ENCODE measurements at regions not wholly inside any gene's neighbourhood (a gene's known extent, or its start where the extent isn't known, plus 50 kb on each side); places are given as distances from the start of the nearest gene placed in this dataset.
A peak's percentile ranks its signal among the peaks of the same experiment; 100 is the strongest.

DNA sequence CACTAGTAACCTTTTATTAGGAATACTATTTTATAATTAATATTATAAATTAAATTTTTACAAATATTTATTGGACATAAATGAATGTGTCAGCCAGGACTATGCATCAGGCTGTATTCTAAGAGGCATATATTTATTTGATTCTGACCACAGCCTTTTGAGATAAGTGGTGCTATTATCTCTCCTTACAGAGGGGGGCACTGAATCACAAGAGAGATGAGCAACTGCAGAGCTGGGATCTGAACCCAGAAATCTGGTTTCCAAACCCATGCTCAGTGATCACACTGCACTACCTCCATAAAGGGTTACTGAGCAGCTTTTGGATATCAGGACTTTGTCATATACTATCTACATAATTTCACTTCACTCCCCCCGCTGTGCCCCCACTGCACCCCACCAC is 322.0 kb downstream of the TMA16 start:
- DNase-seq (ENCODE audit: low read depth, low spot score), result peak; percentile 0
- no peak overlapping the region for H3K4me3 ChIP-seq (ENCODE audit: low read length)

DNA sequence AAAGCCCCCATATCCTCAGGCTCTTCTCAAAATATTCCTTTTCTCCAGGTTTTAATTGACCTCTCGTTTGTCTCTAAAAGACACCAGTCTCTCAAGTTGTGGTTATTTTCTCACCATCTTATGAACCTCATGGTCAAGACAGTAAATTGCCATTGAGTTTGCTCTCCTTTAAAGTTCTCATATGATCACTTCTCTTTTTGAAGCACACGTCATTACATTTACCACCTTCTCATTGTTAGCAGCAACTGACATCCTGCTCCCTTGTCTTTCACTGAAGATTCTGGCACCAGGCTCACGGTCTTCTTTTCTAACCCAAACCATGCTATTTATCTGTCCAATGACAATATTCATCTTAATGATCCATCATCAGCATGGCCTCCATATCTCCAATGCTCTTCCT is 324.2 kb downstream of the TMA16 start:
- H3K4me3 ChIP-seq (ENCODE audit: low read length), result no peak overlapping the region
- no peak for DNase-seq (ENCODE audit: low read depth, low spot score)

DNA sequence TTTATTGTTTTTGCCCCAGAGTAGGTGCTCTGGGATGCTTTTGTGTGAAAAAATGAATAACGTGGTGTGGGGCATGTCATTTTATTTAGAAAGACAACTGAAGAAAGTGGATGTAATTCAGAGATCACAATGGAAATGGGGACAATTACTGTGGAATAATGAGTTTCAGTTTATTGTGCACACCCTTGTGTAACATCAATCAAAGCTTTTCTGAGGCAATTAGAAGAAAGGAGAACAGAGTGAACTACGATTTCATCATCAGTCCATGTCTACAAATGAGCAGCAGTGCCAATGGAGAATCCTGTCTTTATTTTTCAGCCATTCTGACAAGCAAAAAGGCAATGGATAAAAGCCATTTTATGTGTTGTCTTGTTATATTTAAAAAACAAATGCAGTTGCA is 339.2 kb downstream of the TMA16 start:
- no peak overlapping the region for H3K4me3 ChIP-seq (ENCODE audit: low read length)

DNA sequence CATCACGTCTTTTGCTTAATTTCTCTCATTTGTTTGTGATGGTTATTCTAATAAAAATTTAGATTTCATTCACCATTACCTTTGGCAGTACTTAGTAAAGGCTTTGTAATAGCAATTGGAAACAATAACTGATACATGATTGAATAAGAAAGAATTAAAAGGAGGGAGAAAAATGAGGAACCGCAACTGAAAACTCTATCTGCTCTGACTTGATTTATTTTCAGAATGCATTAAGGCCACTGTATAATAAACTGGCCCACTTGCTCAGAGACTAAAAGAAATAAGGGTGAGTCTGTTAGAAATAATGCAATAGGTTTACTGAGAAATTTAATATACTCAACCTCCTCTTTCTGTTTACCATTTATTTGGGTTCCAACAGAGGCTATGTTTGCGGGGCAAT is 351.5 kb downstream of the TMA16 start:
- no peak for DNase-seq (ENCODE audit: low read depth, low spot score)
- no peak overlapping the region for H3K4me3 ChIP-seq (ENCODE audit: low read length)

More for the DNA sequence above, 339.2 kb downstream of the TMA16 start:
- no peak for DNase-seq (ENCODE audit: low read depth, low spot score)

DNA sequence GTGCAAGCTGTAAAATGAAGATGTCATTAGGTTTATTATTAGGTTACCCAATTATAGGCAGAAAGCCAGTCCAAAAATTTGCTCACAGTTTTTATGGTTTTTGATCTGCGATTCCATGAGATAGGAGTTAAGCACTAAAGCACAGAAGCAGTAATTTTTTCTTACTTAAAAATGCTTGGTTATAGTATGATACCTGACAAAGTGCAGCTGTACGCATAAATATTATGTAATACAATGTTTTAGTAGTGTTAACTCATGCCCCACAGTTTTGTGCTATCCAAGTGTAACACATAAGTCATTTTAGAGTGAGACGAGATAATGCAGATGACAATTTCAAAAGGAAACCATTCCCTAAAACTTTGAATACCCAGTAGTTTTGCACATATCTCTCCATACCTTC is 357.8 kb downstream of the TMA16 start:
- no peak for DNase-seq (ENCODE audit: low read depth, low spot score)
- H3K4me3 ChIP-seq (ENCODE audit: low read length), result no peak overlapping the region

DNA sequence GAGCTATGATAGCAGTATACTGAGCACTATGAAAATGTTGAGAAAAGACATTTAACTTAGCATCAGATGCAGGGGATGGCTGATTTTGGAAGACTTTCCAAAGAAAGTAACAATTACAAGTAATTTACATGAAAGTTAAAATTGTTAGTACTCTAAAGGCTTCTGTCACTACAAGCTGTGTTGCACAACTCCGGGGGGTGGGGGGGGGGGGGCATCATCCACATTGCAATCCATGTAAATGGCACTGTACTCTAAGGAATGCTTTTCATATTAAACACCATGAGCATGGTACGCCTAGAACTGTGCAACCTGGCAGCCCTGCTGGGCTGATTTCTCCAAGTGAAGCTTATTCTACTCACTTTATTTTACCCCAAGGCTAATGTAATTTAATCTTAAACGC is 363.4 kb downstream of the TMA16 start:
- H3K4me3 ChIP-seq (ENCODE audit: low read length), result no peak overlapping the region
- DNase-seq (ENCODE audit: low read depth, low spot score), result no peak

DNA sequence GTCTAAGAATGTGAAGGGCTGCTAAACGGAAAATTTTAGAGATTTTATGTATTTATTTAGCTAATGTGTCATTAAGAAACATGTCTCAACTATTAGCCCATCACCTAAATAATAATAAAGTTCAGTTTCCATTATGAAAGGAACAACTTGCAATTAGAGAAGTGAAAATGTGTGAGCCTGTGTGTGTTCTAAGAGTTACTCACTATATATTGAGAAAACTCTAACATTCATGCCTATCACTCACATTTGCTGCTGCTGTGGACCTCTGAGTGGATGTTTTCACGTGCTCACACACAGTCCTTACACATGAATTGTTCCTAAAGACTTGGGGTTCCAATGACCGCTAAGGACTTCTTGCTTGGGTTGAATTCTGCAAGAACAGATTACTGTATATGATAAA is 364.0 kb downstream of the TMA16 start:
- DNase-seq (ENCODE audit: low read depth, low spot score), result no peak
- no peak overlapping the region for H3K4me3 ChIP-seq (ENCODE audit: low read length)

DNA sequence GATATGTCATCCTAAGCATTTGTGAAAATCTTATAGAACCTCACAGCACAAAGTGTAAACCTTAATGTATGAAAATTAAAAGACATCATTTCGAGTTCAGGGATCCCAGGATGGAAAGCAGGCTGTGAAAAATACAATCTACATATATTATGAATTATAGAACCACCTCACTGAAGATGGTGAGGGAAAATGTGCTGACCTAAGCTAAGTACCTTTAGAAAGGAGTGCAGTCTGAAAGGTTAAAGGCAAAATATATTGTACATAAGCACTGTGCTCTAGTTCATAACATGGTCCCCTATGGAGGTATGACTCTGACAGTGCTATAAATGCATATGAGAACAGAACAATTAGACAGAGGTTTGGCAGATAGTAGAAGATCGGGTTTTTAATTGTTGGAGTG is 368.6 kb downstream of the TMA16 start:
- DNase-seq (ENCODE audit: low read depth, low spot score), result no peak
- H3K4me3 ChIP-seq (ENCODE audit: low read length), result no peak overlapping the region

DNA sequence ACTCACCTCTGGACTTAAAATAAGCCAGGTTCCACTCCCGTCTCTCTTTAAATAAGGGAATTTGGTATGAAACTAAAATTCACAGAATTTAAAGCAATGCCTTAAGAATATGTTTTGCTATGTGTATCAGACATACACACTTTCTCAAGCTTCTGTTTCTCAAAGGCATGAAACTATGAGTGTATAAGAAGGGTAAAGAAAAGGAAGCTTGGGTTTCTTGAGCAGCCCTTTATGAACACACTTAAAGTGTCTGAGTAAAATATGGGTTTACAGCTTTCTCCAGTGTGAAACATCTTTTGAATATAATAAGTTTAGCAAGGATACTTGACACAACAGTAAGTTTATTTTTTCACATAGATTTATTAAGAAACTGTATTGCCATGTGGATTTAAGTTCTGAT is 370.5 kb downstream of the TMA16 start:
- DNase-seq (ENCODE audit: low read depth, low spot score), result no peak
- H3K4me3 ChIP-seq (ENCODE audit: low read length), result no peak overlapping the region

DNA sequence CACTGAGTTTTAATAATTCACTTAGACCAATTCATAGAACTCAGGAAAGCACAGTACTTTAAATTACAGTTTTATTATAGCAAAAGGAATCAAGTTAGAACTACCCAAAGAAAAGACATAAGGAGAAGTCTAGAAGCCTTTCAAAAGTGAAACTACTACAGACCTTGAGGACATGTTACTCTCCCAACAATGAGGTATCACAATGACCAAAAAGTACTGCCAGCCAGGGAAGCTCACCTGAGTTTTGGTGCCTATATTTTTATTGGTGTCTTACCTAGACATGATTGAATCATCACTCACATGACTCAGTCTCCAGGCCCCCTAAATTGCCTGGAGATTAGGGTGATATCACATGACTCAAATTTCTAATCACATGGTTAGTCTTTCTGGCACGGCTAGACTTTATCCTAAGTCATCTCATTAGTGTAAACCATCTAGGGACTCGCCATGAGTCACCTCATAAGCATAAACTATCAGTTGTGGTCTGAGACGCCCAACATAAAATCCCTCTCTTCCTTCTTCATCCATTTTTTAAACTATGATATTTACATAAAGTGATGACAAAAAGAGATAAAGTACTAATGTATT is 372.3 kb downstream of the TMA16 start:
- no peak for DNase-seq (ENCODE audit: low read depth, low spot score)
- H3K4me3 ChIP-seq (ENCODE audit: low read length), result no peak overlapping the region

DNA sequence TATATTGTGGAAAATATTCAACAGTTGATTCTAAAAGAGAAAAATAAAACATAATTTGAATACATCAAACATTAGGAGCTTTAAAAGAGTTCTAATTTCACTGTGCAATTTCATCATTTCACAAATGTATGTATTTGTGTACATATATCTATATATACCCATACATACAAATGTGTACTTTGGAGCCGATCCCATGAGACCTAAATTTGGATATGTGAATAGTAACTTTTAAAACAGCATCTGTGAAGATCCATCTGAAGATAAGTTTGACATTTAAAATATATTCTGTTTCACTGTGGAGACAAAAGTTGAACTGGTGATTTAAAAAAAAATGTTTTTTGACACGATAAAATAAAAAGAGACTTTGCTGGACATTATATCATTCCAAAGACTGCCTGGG is 374.0 kb downstream of the TMA16 start:
- no peak for DNase-seq (ENCODE audit: low read depth, low spot score)

DNA sequence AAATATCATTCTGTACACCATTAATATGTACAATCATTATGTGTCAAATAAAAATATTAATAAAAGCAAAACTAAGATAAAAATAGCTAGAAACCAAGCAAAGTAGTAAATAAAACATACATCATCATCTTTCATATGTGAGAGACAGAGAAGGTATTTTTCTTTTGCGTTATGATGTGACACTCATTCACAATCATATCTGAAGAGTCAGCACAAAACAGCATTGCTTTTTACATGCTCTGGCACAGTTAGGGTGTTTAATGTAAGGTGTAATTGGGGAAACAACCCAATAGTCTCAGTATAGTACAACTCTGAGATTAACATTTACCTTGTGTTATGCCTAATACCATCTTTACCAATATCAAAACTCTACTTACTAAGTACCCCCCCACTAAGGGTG is 376.6 kb downstream of the TMA16 start:
- H3K4me3 ChIP-seq (ENCODE audit: low read length), result no peak overlapping the region
- DNase-seq (ENCODE audit: low read depth, low spot score), result no peak

More for the DNA sequence above, 374.0 kb downstream of the TMA16 start:
- H3K4me3 ChIP-seq (ENCODE audit: low read length), result no peak overlapping the region

DNA sequence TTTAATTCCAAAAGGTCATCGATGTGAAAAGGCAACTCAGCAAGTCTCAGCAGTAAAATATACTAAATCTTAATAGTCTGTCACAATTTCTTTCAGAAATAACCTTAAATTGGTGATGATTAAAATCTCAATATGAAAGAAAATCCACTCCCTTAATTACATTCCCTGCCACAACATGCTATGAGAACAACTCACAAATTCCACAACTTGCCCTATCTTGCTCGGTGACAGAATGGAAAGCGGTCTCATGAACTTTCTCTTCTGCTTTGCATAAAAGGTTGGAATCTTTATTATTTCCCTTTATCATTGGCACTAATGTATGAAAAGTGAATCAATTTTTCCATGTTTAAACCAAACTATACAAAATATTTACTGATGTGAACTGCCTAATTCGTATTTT is 380.8 kb downstream of the TMA16 start:
- H3K4me3 ChIP-seq (ENCODE audit: low read length), result no peak overlapping the region
- DNase-seq (ENCODE audit: low read depth, low spot score), result no peak

DNA sequence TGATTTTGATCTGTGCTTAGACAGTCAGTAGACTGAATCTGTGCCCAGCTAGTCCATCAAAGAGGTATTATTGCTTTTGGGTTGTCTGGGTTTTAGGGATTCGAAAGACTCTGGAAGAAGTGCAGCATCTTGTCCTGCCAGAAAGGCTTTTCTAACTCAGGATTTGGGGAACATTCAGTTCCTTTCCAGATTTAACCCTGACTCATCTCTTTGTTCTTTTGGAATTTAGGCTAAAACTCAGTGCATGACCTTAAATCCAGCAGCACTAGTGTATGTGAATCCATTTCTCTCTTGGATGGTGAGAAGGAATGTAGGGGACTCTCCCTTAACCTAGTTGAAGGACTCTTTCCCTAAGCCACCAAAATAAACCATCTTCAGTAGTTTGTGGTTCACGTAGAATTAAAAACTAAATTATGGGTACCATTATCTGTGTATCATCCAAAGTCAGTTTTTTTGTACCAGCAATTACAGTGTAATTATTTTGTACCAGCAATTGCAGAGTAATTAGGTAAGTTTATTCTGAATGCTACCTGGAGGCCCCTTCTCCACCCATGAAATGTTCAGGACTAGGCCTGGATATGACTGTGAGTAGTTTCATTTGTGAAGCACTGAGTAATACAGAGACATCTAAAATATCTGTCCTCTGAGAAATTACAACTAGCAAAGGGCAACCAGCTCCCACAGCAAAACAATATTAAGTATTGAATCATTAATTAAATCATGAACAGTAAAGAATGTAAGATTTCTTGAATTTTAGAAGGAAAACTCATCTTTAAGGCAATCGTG is 384.0 kb downstream of the TMA16 start:
- no peak for DNase-seq (ENCODE audit: low read depth, low spot score)
- H3K4me3 ChIP-seq (ENCODE audit: low read length), result no peak overlapping the region

DNA sequence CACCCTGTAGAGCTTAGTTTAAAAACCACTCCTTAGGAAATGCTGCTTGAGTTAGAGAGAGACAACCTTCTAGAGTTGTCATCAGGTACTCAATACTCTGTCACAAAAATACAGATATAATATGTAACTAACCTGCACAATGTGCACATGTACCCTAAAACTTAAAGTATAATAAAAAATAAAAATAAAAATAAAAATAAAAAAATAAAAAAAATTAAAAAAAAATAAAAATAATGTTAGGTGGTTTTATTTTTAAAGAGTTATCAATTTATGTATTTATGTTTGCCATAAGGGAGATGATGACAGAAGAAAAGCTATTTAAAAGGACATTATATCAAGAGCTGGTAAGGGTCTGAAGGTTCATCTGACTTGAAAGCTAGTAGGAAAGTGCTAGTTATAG is 397.9 kb downstream of the TMA16 start:
- no peak for DNase-seq (ENCODE audit: low read depth, low spot score)
- H3K4me3 ChIP-seq (ENCODE audit: low read length), result no peak overlapping the region

DNA sequence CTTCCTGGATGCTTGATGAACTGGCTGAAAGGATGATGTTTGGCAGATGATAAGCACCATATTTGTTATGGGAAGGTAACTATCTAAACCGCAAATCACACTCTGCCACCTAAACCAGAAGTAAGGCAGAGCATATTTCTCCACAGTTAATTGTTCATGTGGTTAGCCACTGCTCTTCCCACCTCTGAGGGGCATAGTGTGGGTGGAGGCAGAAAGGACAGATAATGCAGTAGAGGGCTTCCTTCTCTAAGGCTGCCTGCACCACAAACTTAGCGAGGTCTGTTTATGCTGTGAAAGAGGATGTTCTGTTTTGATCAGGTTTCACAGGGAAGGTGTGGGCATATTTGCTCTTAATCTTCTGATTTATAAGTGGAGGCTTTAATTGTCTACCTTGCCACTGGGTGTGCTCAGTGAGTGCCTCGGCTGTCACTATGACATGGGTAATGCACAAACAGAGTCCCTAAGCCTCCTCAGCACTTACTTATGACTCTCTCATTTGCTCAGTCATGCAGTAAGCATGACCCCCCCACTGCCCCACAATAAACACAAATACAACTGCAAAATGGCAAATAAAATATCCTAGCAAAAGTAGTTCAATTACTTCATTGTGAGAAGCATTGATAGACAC is 401.0 kb downstream of the TMA16 start:
- H3K4me3 ChIP-seq (ENCODE audit: low read length), result no peak overlapping the region
- peak; percentile 98 for DNase-seq (ENCODE audit: low read depth, low spot score)

DNA sequence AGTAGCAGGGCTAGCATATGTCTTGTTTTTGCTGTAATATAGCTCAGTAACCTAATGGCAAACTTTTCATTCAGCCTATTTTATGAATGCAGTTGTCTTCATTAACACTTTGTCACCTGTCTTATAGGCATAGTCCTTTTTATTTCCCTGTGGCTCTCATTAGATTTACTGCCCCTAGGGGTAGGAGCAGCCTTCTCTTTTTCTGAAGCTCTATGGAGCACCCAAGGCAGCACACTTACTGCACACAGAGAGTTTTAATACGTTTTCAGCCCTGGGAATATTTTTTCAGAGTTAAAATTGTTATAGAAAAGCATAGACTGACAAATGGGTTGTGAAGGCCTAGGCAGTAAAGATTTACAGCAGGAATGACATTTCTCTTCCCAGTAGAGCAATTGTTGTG is 406.8 kb downstream of the TMA16 start:
- no peak for DNase-seq (ENCODE audit: low read depth, low spot score)
- no peak overlapping the region for H3K4me3 ChIP-seq (ENCODE audit: low read length)

DNA sequence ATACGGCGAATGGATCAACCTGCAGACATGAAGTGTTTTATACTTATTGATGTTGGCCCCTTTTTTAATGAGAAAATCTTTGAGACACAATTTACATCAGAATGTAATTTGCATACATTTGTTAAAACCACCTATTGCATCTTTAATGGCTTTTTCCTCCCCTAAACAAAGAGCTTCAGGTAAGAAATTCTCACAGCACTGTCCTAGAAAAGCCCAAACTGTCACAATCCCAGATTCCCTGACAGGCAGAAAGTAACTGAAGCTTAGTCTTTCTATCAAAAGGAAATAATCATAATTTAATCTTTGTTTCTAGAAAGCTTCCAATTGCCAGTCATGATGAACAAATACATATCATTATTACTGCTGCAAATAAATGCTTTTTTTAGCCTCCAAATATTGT is 407.9 kb downstream of the TMA16 start:
- DNase-seq (ENCODE audit: low read depth, low spot score), result no peak
- H3K4me3 ChIP-seq (ENCODE audit: low read length), result no peak overlapping the region

DNA sequence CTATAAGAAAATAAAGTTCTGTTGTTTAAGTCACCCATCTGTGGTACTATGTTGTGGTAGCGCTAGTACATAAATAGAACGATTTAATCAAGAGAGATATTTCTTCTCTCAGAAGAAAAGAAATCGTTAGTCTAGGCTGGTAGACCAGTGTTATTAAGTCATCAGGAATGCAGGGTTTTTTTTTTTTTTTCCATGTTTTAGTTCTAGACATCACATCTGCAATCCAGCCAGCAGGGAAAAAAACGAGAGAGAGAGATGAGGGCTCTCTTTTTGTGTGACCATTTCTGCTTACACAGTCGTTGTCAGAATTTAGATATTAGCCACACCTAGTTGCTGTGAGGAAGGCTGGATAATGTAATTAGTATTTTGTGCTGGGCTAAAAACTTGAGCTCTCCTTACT is 417.4 kb downstream of the TMA16 start:
- DNase-seq (ENCODE audit: low read depth, low spot score), result no peak
- no peak overlapping the region for H3K4me3 ChIP-seq (ENCODE audit: low read length)

DNA sequence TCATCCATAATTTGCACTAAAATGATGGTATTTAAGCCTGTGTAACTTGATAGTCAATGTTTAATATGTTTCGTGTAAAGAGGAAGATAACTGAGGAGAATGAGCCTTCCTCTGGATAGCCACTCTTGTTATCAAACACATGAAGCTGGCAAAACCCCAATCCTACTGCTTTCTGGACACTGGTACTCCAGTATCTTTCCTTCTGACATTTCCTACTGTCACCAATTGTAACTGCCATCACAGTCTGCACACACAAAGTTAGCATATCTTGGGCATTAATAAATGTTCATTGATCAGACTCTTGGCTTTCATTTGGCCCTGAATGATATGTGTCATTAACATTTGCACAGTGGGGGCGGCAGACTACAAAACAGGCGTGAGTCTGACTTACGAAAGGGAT is 419.1 kb downstream of the TMA16 start:
- no peak overlapping the region for H3K4me3 ChIP-seq (ENCODE audit: low read length)
- DNase-seq (ENCODE audit: low read depth, low spot score), result no peak

DNA sequence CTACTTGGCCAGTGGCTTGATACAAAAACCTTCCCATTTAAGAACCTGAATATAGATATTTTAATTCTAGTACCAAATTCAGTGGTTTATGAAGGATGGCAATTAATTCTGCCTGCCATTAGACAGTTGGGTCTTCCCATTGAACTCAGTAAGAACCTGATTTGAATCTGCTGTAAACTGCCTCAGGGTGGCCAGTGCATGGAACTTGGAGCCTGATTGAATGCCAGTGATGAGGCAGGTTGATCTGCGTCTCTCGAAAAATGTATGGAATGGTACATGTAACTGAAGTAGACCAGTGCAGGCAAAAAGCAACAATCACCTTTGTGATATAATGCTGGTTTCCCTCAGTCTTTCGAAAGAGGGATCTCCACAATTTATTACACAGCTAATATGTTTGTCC is 421.4 kb downstream of the TMA16 start:
- DNase-seq (ENCODE audit: low read depth, low spot score), result no peak
- no peak overlapping the region for H3K4me3 ChIP-seq (ENCODE audit: low read length)
